ENCODE measurements at regions not wholly inside any gene's neighbourhood (a gene's known extent, or its start where the extent isn't known, plus 50 kb on each side); places are given as distances from the start of the nearest gene placed in this dataset.

- no peak overlapping the region for H3K4me3 Mint-ChIP-seq (ENCODE audit: low read depth)
- H3K4me1 Mint-ChIP-seq (ENCODE audit: low read depth) = no peaks in the 10 kb centered on the region
- no peaks in the 10 kb centered on the region for H3K36me3 Mint-ChIP-seq (ENCODE audit: insufficient read depth)
- H3K27ac Mint-ChIP-seq = no peak overlapping the region
- peaks cover 4% of the 10 kb centered on the region for H3K9me3 Mint-ChIP-seq (ENCODE audit: low read depth)
- DNase-seq (ENCODE audit: low spot score, unreplicated experiment) = no peak
- H3K27me3 Mint-ChIP-seq = no peaks in the 10 kb centered on the region
- TF ChIP-seq CTCF (IDR thresholded peaks at IDR 0.05; ENCODE audit: unreplicated experiment) = no peak
These were observed 691.8 kb upstream of the CHAC2 start for GRCh38 chr2:53075760-53076159.

DNA sequence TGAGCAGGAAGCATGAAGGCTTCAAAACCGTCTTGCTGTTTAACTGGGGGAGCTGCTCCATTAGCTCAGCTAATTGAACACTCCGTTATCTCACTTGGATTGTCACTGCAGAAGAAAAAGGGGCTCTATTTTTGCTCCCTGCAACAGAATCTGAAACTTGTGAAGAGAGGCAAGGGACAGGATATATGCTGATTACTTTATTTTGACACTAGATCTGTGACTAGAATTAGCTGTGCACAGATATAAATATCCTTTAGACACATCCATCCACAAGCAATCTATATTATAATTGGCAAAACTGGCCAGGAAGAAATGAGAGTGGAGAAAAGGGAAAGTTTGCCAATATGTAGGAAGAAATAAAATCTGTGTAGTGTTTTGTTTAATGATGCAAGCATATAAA, 700.1 kb upstream of the CHAC2 start:
- Mint-ChIP-seq H3K4me3 (ENCODE audit: low read depth) (no peak overlapping the region), H3K27me3 (no peaks in the 10 kb centered on the region), H3K9me3 (ENCODE audit: low read depth) (no peaks in the 10 kb centered on the region), H3K36me3 (ENCODE audit: insufficient read depth) (no peaks in the 10 kb centered on the region), H3K4me1 (ENCODE audit: low read depth) (peaks cover 4% of the 10 kb centered on the region), H3K27ac (no peak overlapping the region)
- no peak for DNase-seq (ENCODE audit: low spot score, unreplicated experiment)
- TF ChIP-seq CTCF (IDR thresholded peaks at IDR 0.05; ENCODE audit: unreplicated experiment) = no peak

DNA sequence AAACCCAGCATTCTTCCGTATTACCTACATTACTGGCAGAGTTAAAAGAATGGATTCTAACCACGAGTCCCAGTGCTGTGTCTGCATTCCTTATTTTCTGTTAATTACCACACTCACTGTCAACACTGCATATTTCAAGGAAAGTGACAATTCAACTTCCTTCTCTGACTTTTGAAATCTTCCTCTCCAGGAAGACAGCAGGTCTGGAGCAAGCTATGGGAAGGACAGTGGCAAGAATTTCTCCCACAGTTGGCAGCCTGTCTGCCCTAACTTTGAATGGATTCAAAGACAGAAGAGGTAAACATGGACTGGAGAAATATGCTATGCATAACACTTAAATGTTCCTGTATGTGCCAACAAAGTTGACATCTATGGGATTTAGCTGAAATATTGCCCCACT, 700.5 kb upstream of the CHAC2 start:
- Mint-ChIP-seq H3K27ac (no peak overlapping the region), H3K36me3 (ENCODE audit: insufficient read depth) (no peaks in the 10 kb centered on the region), H3K4me1 (ENCODE audit: low read depth) (peaks cover 4% of the 10 kb centered on the region), H3K27me3 (no peaks in the 10 kb centered on the region), H3K4me3 (ENCODE audit: low read depth) (no peak overlapping the region), H3K9me3 (ENCODE audit: low read depth) (no peaks in the 10 kb centered on the region)
- no peak for DNase-seq (ENCODE audit: low spot score, unreplicated experiment)
- TF ChIP-seq CTCF (IDR thresholded peaks at IDR 0.05; ENCODE audit: unreplicated experiment) = no peak

DNA sequence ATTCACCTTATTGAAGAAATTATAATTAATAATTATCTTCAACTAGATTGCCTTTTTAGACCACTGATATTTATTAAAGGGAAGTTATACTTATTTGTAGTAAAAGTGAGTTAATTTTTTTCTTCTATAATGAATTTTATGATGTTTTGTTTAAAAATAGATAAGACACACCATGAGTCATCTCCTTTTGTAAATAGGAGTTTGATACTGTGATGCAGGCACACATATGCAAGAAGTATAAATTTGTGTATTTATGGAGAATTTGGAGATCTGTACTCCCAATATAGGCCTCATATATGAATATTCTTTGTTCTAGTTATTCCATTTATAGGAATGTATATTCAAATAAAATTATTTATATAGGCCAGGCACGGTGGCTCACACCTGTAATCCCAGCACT, 703.5 kb upstream of the CHAC2 start:
- H3K27ac Mint-ChIP-seq = no peak overlapping the region
- no peak for TF ChIP-seq CTCF (IDR thresholded peaks at IDR 0.05; ENCODE audit: unreplicated experiment)
- H3K9me3 Mint-ChIP-seq (ENCODE audit: low read depth) = no peaks in the 10 kb centered on the region
- no peaks in the 10 kb centered on the region for H3K36me3 Mint-ChIP-seq (ENCODE audit: insufficient read depth)
- DNase-seq (ENCODE audit: low spot score, unreplicated experiment) = no peak
- peaks cover 4% of the 10 kb centered on the region for H3K4me1 Mint-ChIP-seq (ENCODE audit: low read depth)
- no peaks in the 10 kb centered on the region for H3K27me3 Mint-ChIP-seq
- H3K4me3 Mint-ChIP-seq (ENCODE audit: low read depth) = no peak overlapping the region

DNA sequence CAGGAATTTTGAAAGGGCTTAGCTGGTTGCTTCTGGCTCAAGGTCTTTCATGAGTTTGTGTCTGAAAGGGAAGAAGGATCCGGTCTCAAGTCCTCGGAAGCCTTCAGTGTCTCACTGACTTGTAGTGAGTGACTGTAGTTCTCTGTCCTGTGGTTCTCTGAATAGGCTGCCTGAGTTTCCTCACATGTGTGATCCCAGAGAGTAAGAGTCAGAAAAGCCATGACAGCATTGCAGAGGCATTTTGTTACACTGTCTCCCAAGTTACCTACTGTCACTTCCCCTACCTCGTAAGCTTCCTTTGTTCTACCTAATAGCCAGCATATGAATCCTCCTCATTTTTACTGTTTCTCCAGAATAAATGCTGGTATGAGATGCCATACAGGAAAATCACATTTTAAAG, 709.1 kb upstream of the CHAC2 start:
- no peaks in the 10 kb centered on the region for H3K4me1 Mint-ChIP-seq (ENCODE audit: low read depth)
- H3K9me3 Mint-ChIP-seq (ENCODE audit: low read depth) = no peaks in the 10 kb centered on the region
- H3K36me3 Mint-ChIP-seq (ENCODE audit: insufficient read depth) = no peaks in the 10 kb centered on the region
- no peaks in the 10 kb centered on the region for H3K27me3 Mint-ChIP-seq
- H3K4me3 Mint-ChIP-seq (ENCODE audit: low read depth) = no peak overlapping the region
- H3K27ac Mint-ChIP-seq = no peak overlapping the region
- DNase-seq (ENCODE audit: low spot score, unreplicated experiment) = no peak
- TF ChIP-seq CTCF (IDR thresholded peaks at IDR 0.05; ENCODE audit: unreplicated experiment) = no peak

Measured in progenitor cell of endocrine pancreas (in vitro differentiated cells).